GM13977 (cell line): ENCODE measurements at regions not wholly inside any gene's neighbourhood (a gene's known extent, or its start where the extent isn't known, plus 50 kb on each side); places are given as distances from the start of the nearest gene placed in this dataset.
A peak's percentile ranks its signal among the peaks of the same experiment; 100 is the strongest.
"Not testable (repeated sequence)": the region's sequence is repeated elsewhere in the genome, so short reads cannot be mapped to it uniquely, and the experiment has no call there.

Source experiments
- DNase-seq: peaks from one replicate; pipeline ENCODE4 v3.0.0; 2012; ENCODE audit warnings: low spot score
- CTCF ChIP-seq: IDR thresholded peaks from 2 replicates; pipeline ENCODE4 v1.5.1; 2012; ENCODE audit warnings: mild to moderate bottlenecking, control low read depth; ENCODE audit not compliant: insufficient read depth; ENCODE audit errors: extremely low read depth, missing control alignments
- in situ Hi-C: fragments of 300-500 bp; cut with MboI; formaldehyde crosslinking; loops from one replicate; pipeline ENCODE4 v1.12.0; 2022; ENCODE audit warnings: low sequenced_read_pairs, low pct_unique_long_range_greater_than_20kb, mixed read lengths, inconsistent platforms; ENCODE audit not compliant: unreplicated experiment

- in situ Hi-C loops = no loop called here
- TF ChIP-seq CTCF = no peak
- peak; percentile 39 for DNase-seq
Measured at GRCh38 chr12:89225401-89225800, 126.9 kb downstream of the DUSP6 start.

- in situ Hi-C loops, DNase-seq: not testable (repeated sequence)
Measured at GRCh38 chr12:89222580-89222979, 129.7 kb downstream of the DUSP6 start.

- in situ Hi-C loops = no loop called here
- no peak for TF ChIP-seq CTCF
- DNase-seq = no peak
Measured at GRCh38 chr12:89217472-89217871, 134.8 kb downstream of the DUSP6 start.

GRCh38 chr12:89216211-89216952 lies 135.9 kb downstream of the DUSP6 start:
- no peak for DNase-seq
- TF ChIP-seq CTCF = no peak
- in situ Hi-C loops = no loop called here

GRCh38 chr12:89215196-89215595 lies 137.1 kb downstream of the DUSP6 start:
- TF ChIP-seq CTCF = no peak
- in situ Hi-C loops = no loop called here
- DNase-seq = no peak

GRCh38 chr12:89213747-89214146 lies 138.6 kb downstream of the DUSP6 start:
- no peak for TF ChIP-seq CTCF
- no peak for DNase-seq
- in situ Hi-C loops = no loop called here

- TF ChIP-seq CTCF = no peak
- in situ Hi-C loops = no loop called here
- no peak for DNase-seq
Measured at GRCh38 chr12:89213139-89213538, 139.2 kb downstream of the DUSP6 start.
